ENCODE measurements at regions not wholly inside any gene's neighbourhood (a gene's known extent, or its start where the extent isn't known, plus 50 kb on each side); places are given as distances from the start of the nearest gene placed in this dataset.

- in situ Hi-C loops (cut with MboI; ENCODE audit: low pct_ligation_motif_present in 1 of 4, low pct_unique_long_range_greater_than_20kb in 1 of 4, low sequenced_read_pairs in 3 of 4): no loop called here
Observed at GRCh38 chr4:4734425-4734824, 125.0 kb upstream of the MSX1 start.

GRCh38 chr4:4733663-4734062, 125.8 kb upstream of the MSX1 start:
- intact Hi-C loops (cut with DNase I; ENCODE audit: low total_unique reads): no loop called here
- TF ChIP-seq, protein P1, sequence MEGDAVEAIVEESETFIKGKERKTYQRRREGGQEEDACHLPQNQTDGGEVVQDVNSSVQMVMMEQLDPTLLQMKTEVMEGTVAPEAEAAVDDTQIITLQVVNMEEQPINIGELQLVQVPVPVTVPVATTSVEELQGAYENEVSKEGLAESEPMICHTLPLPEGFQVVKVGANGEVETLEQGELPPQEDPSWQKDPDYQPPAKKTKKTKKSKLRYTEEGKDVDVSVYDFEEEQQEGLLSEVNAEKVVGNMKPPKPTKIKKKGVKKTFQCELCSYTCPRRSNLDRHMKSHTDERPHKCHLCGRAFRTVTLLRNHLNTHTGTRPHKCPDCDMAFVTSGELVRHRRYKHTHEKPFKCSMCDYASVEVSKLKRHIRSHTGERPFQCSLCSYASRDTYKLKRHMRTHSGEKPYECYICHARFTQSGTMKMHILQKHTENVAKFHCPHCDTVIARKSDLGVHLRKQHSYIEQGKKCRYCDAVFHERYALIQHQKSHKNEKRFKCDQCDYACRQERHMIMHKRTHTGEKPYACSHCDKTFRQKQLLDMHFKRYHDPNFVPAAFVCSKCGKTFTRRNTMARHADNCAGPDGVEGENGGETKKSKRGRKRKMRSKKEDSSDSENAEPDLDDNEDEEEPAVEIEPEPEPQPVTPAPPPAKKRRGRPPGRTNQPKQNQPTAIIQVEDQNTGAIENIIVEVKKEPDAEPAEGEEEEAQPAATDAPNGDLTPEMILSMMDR (IDR thresholded peaks at IDR 0.05): no peak
- TF ChIP-seq POLR2A (IDR thresholded peaks at IDR 0.05) (no peak), EP300 (IDR thresholded peaks at IDR 0.05; ENCODE audit: low read depth) (no peak), POLR2AphosphoS5 (IDR thresholded peaks at IDR 0.05) (no peak)
- WGBS, 2 donors (ENCODE audit: low coverage in 1 of 2): 89 to 93% methylated on average over 2 to 3 of the region's 3 CpGs

More at GRCh38 chr4:4734425-4734824, 125.0 kb upstream of the MSX1 start:
- intact Hi-C loops (cut with DNase I; ENCODE audit: low total_unique reads): no loop called here
- Histone ChIP-seq H3K36me3 (no peaks in the 10 kb centered on the region), H3K27ac (no peak overlapping the region), H3K4me3 (no peak overlapping the region), H3K4me1 (no peaks in the 10 kb centered on the region), H3K9me3 (no peaks in the 10 kb centered on the region), H3K27me3 (no peaks in the 10 kb centered on the region)
- no peak for DNase-seq
- TF ChIP-seq POLR2AphosphoS5 (IDR thresholded peaks at IDR 0.05) (no peak), EP300 (IDR thresholded peaks at IDR 0.05; ENCODE audit: low read depth) (no peak), POLR2A (IDR thresholded peaks at IDR 0.05) (no peak)
- TF ChIP-seq, protein P1 (IDR thresholded peaks at IDR 0.05): no peak
- 64% methylated on average over 5 of the region's 5 CpGs; no CpG with 5 or more reads in 1 of the 2 donors for WGBS, 2 donors (ENCODE audit: low coverage in 1 of 2)

GRCh38 chr4:4730249-4730648, 129.2 kb upstream of the MSX1 start:
- H3K27me3 ChIP-seq: no peaks in the 10 kb centered on the region
- H3K9me3 ChIP-seq: peaks cover 9 to 13% of the 10 kb centered on the region in 2 donors
- no peak for DNase-seq
- H3K4me1 ChIP-seq: no peaks in the 10 kb centered on the region
- TF ChIP-seq, protein P1 (IDR thresholded peaks at IDR 0.05): no peak
- TF ChIP-seq EP300 (IDR thresholded peaks at IDR 0.05; ENCODE audit: low read depth): no peak
- WGBS, 2 donors (ENCODE audit: low coverage in 1 of 2): 75 to 83% methylated on average over 6 to 11 of the region's 11 CpGs
- intact Hi-C loops (cut with DNase I; ENCODE audit: low total_unique reads): no loop called here
- H3K4me3 ChIP-seq: no peak overlapping the region
- H3K27ac ChIP-seq: no peak overlapping the region
- no peaks in the 10 kb centered on the region for H3K36me3 ChIP-seq
- in situ Hi-C loops (cut with MboI; ENCODE audit: low pct_ligation_motif_present in 1 of 4, low pct_unique_long_range_greater_than_20kb in 1 of 4, low sequenced_read_pairs in 3 of 4): no loop called here

More at GRCh38 chr4:4733663-4734062, 125.8 kb upstream of the MSX1 start:
- Histone ChIP-seq H3K4me1 (no peaks in the 10 kb centered on the region), H3K4me3 (no peak overlapping the region), H3K27ac (no peak overlapping the region), H3K36me3 (no peaks in the 10 kb centered on the region), H3K9me3 (no peaks in the 10 kb centered on the region), H3K27me3 (no peaks in the 10 kb centered on the region)
- no peak for DNase-seq
- in situ Hi-C loops (cut with MboI; ENCODE audit: low pct_ligation_motif_present in 1 of 4, low pct_unique_long_range_greater_than_20kb in 1 of 4, low sequenced_read_pairs in 3 of 4): no loop called here

DNA sequence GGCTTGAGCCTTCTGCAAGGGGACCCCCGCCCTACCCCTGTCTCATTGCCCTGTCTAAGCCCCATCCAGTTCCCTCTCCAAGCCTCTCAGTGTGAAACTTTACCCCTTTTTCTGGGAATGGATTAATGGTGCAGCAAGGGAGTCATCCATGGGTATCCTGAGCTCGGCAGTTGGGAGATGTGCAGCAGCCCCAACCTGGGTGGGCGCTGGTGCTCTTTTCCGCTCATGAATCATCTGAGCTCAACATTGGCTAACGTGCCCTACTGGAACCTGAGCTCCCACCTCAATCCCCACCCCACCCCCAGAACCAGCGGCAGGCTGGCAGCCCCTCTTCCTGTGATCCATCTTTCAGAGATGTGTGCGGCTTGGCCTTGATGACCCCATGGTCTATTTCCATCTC, 130.3 kb upstream of the MSX1 start:
- intact Hi-C loops (cut with DNase I; ENCODE audit: low total_unique reads) (no loop called here), in situ Hi-C loops (cut with MboI; ENCODE audit: low pct_ligation_motif_present in 1 of 4, low pct_unique_long_range_greater_than_20kb in 1 of 4, low sequenced_read_pairs in 3 of 4) (no loop called here)
- H3K36me3 ChIP-seq: no peaks in the 10 kb centered on the region
- H3K27me3 ChIP-seq: no peaks in the 10 kb centered on the region
- H3K4me1 ChIP-seq: no peaks in the 10 kb centered on the region
- H3K27ac ChIP-seq: no peak overlapping the region
- no peak for DNase-seq
- no peak for TF ChIP-seq POLR2AphosphoS5 (IDR thresholded peaks at IDR 0.05)
- TF ChIP-seq, protein P1 (IDR thresholded peaks at IDR 0.05): no peak
- TF ChIP-seq POLR2A (IDR thresholded peaks at IDR 0.05): no peak
- no peak for TF ChIP-seq EP300 (IDR thresholded peaks at IDR 0.05; ENCODE audit: low read depth)
- 90% methylated on average over 7 of the region's 7 CpGs; no CpG with 5 or more reads in 1 of the 2 donors for WGBS, 2 donors (ENCODE audit: low coverage in 1 of 2)
- no peak overlapping the region for H3K4me3 ChIP-seq
- peaks cover 9 to 13% of the 10 kb centered on the region in 2 donors for H3K9me3 ChIP-seq
